ENCODE measurements at regions not wholly inside any gene's neighbourhood (a gene's known extent, or its start where the extent isn't known, plus 50 kb on each side); places are given as distances from the start of the nearest gene placed in this dataset.
"Not testable (repeated sequence)": the region's sequence is repeated elsewhere in the genome, so short reads cannot be mapped to it uniquely, and the experiment has no call there.

DNA sequence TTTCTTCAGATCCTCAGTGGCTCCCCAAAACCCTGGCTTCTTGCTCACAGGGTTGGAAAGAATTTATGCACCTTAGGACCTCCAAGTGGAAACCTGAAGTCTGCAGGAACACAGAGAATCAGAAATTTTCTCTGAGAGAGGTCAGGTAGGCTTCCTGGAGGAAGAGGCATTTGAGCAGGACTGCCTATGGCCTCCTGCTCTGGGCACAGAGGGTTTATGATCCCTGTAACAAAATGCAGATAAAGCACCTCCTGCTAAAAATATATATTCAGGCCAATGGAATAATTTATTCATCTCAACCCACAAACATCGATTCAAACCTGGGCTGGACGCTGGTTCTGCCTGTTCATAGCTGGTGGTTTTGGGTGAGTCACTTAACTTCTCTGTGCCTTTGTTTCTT is 68.1 kb upstream of the FGF3 start:
- DNase-seq, result no peak

DNA sequence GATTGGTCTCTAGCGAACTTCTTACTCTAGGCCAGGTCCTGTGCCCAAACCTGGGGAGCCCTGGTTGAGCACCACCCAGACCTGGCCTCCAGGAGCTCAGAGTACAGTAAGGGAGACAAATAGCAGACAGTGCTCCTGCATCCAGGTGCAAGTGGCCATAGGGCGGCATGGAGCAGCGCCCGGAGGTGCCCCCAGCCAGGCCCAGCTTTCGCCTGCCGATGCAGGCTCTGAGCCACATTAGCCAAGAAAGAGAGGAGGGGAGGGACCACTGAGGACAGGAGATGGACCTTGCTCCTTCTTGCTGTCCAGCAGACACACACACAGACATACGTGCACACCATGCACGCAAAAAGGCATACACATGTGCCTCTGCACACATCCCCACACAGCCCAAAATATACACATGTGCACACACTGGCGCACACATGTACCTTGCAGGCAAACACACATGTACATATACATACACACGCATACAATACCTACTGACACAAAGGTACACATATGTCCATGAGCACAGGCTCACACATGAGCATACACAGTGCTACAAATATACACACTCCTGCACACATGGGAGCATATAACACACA is 68.7 kb upstream of the FGF3 start:
- DNase-seq, result no peak

DNA sequence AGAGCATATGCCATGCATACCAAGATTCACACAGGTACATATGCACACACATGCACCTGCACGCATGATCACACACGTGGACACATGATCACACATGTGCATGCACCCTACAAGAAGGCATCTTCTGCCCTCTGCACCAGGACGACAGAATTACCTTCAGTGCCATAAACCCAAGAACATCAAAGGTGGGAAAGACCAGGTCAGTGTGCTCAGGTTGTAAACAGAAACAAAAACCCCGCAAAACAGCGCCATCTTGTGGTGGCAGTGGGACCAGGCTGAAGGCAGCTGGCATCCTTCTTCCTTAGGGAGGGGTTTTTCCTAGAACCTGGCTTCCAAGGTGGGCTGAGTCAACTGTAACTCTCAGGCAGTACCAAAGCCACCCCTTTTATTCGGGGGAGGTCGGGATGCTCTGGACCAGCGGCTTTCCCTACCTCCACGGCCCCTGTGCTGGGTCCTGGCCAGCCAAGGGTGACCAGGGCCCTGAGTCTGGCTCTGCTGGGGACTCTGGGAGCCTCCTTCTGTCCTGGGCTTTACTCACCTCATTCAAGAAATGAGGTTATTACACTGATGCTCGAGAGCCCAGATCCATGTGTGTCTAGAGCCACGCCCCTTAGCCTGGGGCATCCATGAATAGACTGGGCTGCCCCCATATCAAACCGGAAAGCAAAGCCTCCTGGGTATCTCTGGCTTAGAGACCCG is 69.4 kb upstream of the FGF3 start:
- peak; percentile 62 for DNase-seq

- DNase-seq, result no peak
Measured at GRCh38 chr11:69889400-69890318, 70.4 kb upstream of the FGF3 start.

GRCh38 chr11:69890476-69890875 is 71.3 kb upstream of the FGF3 start:
- DNase-seq, result no peak

- DNase-seq, result no peak
Measured at GRCh38 chr11:69891421-69892236, 72.4 kb upstream of the FGF3 start.

DNA sequence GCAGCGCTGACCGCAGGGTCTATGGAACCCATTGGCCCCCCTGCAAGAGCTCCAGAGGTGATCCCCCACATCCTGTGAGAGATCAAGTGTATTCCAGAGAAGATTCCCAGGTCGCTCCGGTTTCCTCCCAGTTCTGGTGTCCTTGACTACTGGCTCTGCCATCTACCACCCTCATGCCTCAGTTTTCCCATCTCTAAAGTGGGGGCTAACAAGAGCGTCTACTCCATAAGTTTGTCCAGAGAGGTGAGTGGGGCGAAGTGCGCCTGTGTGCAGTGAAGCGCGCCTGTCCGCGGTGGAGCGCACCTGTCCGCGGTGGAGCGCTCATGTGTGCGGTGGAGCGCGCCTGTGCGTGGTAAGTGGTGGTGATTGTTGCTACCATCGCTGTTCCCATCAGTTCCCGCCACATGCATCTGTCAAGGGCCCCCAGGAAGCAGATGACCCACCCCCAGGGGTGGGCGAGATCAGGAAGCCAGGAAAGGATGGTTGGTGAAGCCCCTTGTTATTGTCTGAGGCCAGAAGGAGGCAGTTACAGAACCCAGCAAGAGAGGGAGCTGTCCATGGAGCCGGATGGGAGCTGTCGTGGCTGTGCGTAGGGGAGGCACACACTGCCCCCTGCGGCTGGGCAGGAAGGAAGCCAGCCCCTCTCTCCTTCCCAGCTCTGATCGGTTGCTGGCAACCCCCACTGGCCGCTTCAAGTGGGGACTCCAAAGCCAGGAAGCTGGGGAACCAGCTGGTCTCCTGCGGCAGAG is 73.2 kb upstream of the FGF3 start:
- DNase-seq, result no peak

GRCh38 chr11:69892986-69893555 is 73.9 kb upstream of the FGF3 start:
- no peak for DNase-seq

DNA sequence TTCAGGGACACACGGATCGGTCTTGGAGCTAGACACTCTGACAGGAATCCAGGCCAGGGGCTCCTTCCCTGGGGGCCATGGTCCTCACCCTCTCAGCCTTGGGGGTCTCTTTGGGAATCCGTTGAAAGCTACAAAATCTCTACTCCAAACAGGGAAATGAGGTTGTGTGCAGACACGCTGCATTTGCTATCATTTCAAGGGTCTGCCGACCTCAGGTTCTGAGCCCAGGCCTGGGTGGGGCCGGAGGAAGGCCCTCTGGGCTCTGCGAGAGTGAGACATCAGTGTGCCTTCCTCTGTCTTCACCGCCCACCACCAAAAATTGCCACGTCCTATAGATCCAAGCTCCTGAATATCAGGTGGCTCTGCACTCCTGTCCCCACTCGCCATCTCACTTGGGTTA is 74.4 kb upstream of the FGF3 start:
- no peak for DNase-seq

- DNase-seq, result no peak
Measured at GRCh38 chr11:69894181-69894611, 75.0 kb upstream of the FGF3 start.

DNA sequence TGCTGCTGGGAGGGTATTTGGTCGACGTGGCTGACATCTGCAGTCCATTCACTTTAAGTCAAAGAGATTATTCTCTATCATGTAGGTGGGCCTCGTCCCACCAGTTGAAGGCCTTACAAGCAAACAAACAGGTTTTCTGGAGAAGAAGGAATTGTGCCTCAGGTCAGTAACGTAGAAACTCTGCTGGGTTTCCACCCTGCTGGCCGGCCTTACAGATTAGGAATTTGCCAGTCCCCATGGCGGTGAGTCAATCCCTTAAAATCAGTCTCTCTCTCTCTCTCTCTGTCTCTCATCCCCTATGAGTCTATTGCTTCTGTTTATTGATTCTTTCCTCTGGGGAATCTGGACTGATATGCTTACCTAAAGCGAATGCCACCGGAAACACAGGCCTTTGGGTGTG is 75.4 kb upstream of the FGF3 start:
- no peak for DNase-seq

DNA sequence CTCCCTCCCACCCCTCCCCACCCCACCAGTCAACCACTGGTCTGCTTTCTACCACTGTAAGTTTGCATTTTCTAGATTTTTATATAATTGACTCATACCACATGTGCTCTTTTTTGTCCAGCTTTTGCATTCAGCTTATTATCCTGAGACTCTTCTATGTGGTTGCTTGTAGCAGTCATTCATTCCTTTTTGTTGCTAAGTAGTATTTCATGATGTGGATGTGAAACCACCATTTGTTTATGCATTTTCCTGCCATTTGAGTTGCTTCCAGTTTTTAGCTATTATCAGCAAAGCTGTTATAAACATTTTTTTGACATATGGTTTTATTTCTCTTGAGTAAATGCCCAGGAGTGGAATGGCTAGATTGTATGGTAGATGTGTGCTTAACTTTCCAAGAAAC is 77.0 kb upstream of the FGF3 start:
- DNase-seq, result no peak

GRCh38 chr11:69898123-69898522 is 78.9 kb upstream of the FGF3 start:
- DNase-seq, result no peak

- no peak for DNase-seq
Measured at GRCh38 chr11:69899957-69900821, 81.0 kb upstream of the FGF3 start.

DNA sequence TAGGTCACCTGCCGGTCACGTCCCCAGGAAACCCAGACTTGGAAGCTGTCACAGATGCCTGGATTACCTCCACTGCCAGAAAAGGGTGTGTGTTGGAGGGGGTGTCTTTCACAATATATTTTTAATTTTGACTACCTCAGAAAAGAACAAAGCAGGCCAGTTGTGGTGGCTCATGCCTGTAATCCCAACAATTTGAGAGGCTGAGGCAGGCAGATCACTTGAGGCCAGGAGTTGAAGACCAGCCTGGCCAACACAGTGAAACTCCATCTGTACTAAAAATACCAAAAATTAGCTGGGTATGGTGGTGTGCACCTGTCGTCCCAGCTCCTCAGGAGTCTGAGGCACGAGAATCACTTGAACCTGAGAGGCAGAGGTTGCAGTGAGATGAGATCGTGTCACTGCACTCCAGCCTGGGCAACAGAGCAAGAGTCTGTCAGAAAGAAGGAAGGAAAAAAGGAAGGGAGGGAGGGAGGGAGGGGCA is 81.6 kb upstream of the FGF3 start:
- not testable (repeated sequence) for DNase-seq

GRCh38 chr11:69902337-69902736 is 83.1 kb upstream of the FGF3 start:
- no peak for DNase-seq

GRCh38 chr11:69903211-69903610 is 84.0 kb upstream of the FGF3 start:
- no peak for DNase-seq

- no peak for DNase-seq
Measured at GRCh38 chr11:69904161-69904973, 85.2 kb upstream of the FGF3 start.

DNA sequence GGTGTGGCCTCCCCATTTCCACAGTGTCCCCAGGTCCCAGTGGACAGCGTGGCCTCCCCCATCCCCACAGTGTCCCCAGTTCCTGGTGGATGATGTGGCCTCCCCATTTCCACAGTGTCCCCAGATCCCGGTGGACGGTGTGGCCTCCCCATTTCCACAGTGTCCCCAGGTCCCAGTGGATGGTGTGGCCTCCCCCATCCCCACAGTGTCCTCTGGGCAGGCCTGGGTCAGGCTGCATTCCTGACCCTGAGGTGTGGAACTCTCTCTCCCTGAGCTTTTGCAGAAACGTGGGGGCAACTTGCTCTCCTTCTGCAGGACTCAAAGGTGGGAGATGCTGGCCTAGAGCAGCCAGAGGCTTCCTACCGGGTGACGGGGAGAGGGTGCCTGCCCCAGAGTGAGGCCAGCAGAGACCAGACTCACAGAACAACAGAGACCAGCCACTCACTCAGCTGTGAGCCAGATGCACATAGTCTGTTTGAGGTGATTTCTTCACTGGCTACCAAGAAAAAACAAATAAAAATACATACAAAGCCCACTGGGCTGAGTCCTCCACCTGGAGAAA is 85.8 kb upstream of the FGF3 start:
- DNase-seq, result no peak

All from activated naive CD4-positive, alpha-beta T cell treated with anti-CD3 and anti-CD28 coated beads, Interleukin-2, amount 50 U/mL, for 16 hours (primary cell).